ENCODE measurements at regions not wholly inside any gene's neighbourhood (a gene's known extent, or its start where the extent isn't known, plus 50 kb on each side); places are given as distances from the start of the nearest gene placed in this dataset.

- POLR2A ChIA-PET: no interaction called here
- Mint-ChIP-seq H3K4me3 (no peak overlapping the region), H3K36me3 (no peaks in the 10 kb centered on the region), H3K27me3 (ENCODE audit: low read depth) (no peaks in the 10 kb centered on the region), H3K4me1 (peaks cover 6% of the 10 kb centered on the region), H3K9me3 (peaks cover 13% of the 10 kb centered on the region), H3K27ac (no peak overlapping the region)
- DNase-seq (ENCODE audit: low spot score) (no peak), ATAC-seq (no peak)
- TF ChIP-seq ZNF138 (CRISPR knock-in tag; conservative IDR thresholded peaks at IDR 0.05) (no peak), NFYB (CRISPR knock-in tag; conservative IDR thresholded peaks at IDR 0.05; ENCODE audit: low read depth) (peak; percentile 37; the same call in 1 of the 2 replicates)
- TF ChIP-seq, protein P1, sequence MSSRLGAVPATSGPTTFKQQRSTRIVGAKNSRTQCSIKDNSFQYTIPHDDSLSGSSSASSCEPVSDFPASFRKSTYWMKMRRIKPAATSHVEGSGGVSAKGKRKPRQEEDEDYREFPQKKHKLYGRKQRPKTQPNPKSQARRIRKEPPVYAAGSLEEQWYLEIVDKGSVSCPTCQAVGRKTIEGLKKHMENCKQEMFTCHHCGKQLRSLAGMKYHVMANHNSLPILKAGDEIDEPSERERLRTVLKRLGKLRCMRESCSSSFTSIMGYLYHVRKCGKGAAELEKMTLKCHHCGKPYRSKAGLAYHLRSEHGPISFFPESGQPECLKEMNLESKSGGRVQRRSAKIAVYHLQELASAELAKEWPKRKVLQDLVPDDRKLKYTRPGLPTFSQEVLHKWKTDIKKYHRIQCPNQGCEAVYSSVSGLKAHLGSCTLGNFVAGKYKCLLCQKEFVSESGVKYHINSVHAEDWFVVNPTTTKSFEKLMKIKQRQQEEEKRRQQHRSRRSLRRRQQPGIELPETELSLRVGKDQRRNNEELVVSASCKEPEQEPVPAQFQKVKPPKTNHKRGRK (CRISPR knock-in tag; IDR thresholded peaks at IDR 0.05; ENCODE audit: borderline replicate concordance): no peak
- CTCF ChIA-PET: no interaction called here
Observed at GRCh38 chrX:103911236-103911635, 51.2 kb upstream of the TMSB15B start.

DNA sequence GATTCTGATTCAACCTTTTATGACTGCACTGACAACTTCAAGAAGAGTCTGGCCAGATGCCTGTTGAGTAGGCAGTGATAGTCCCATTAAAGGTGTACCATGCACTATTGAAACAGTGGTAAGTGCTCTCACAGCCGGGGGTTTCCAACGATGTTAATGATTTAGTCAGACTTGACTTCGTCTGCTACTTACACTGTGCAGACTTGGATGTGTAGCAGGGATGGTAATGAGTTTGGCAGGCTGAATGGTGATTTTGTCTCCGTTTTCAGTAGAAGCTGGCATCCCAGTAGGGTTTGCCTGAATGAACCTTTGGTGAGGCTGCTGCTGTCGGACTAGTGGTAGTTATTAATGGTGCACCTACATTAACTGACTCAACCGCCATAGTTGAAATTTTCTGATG is 52.0 kb upstream of the TMSB15B start:
- peaks cover 19% of the 10 kb centered on the region for H3K9me3 Mint-ChIP-seq
- no peak for TF ChIP-seq JAZF1 (CRISPR knock-in tag; IDR thresholded peaks at IDR 0.05)
- no peak for TF ChIP-seq GRHL2 (CRISPR knock-in tag; IDR thresholded peaks at IDR 0.05; ENCODE audit: insufficient replicate concordance, severe bottlenecking)
- no peak for TF ChIP-seq ELF4 (CRISPR knock-in tag; IDR thresholded peaks at IDR 0.05; ENCODE audit: low read depth)
- no peak for TF ChIP-seq TEAD4 (CRISPR knock-in tag; IDR thresholded peaks at IDR 0.05)
- TF ChIP-seq ZNF532 (CRISPR knock-in tag; IDR thresholded peaks at IDR 0.05; ENCODE audit: borderline replicate concordance): no peak
- no peak for TF ChIP-seq GTF2I (CRISPR knock-in tag; conservative IDR thresholded peaks at IDR 0.05)
- TF ChIP-seq, protein P2, sequence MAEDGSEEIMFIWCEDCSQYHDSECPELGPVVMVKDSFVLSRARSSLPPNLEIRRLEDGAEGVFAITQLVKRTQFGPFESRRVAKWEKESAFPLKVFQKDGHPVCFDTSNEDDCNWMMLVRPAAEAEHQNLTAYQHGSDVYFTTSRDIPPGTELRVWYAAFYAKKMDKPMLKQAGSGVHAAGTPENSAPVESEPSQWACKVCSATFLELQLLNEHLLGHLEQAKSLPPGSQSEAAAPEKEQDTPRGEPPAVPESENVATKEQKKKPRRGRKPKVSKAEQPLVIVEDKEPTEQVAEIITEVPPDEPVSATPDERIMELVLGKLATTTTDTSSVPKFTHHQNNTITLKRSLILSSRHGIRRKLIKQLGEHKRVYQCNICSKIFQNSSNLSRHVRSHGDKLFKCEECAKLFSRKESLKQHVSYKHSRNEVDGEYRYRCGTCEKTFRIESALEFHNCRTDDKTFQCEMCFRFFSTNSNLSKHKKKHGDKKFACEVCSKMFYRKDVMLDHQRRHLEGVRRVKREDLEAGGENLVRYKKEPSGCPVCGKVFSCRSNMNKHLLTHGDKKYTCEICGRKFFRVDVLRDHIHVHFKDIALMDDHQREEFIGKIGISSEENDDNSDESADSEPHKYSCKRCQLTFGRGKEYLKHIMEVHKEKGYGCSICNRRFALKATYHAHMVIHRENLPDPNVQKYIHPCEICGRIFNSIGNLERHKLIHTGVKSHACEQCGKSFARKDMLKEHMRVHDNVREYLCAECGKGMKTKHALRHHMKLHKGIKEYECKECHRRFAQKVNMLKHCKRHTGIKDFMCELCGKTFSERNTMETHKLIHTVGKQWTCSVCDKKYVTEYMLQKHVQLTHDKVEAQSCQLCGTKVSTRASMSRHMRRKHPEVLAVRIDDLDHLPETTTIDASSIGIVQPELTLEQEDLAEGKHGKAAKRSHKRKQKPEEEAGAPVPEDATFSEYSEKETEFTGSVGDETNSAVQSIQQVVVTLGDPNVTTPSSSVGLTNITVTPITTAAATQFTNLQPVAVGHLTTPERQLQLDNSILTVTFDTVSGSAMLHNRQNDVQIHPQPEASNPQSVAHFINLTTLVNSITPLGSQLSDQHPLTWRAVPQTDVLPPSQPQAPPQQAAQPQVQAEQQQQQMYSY (CRISPR knock-in tag; IDR thresholded peaks at IDR 0.05): no peak
- TF ChIP-seq E2F4 (CRISPR knock-in tag; IDR thresholded peaks at IDR 0.05; ENCODE audit: borderline replicate concordance, low read depth): no peak
- no peak for TF ChIP-seq RORB (CRISPR knock-in tag; IDR thresholded peaks at IDR 0.05)
- TF ChIP-seq FOXP1 (CRISPR knock-in tag; IDR thresholded peaks at IDR 0.05; ENCODE audit: borderline replicate concordance): no peak
- TF ChIP-seq CREM (CRISPR knock-in tag; IDR thresholded peaks at IDR 0.05): no peak
- H3K27ac Mint-ChIP-seq: no peak overlapping the region
- H3K4me1 Mint-ChIP-seq: peaks cover 6% of the 10 kb centered on the region
- ATAC-seq (no peak), DNase-seq (ENCODE audit: low spot score) (no peak)
- H3K4me3 Mint-ChIP-seq: no peak overlapping the region
- H3K27me3 Mint-ChIP-seq (ENCODE audit: low read depth): no peaks in the 10 kb centered on the region
- no peaks in the 10 kb centered on the region for H3K36me3 Mint-ChIP-seq
- POLR2A ChIA-PET: no interaction called here
- CTCF ChIA-PET: no interaction called here
